SJCRH30 (cell line): ENCODE measurements at regions not wholly inside any gene's neighbourhood (a gene's known extent, or its start where the extent isn't known, plus 50 kb on each side); places are given as distances from the start of the nearest gene placed in this dataset.

Source experiments
- DNase-seq, 2 experiments: peaks; one replicate each; pipeline ENCODE4 v3.0.0-alpha.2; 2015 to 2020
- H3K27ac ChIP-seq: fragments of 250-450 bp; sonication (Bioruptor Pico); 2 replicates; pipeline ENCODE4 v1.5.1; 2020; ENCODE audit warnings: mild to moderate bottlenecking, moderate library complexity
- H3K27me3 ChIP-seq: fragments of 250-450 bp; sonication (Bioruptor Pico); 2 replicates; pipeline ENCODE4 v1.5.1; 2020; ENCODE audit warnings: mild to moderate bottlenecking, moderate library complexity
- H3K36me3 ChIP-seq: fragments of 250-450 bp; sonication (Bioruptor Pico); 2 replicates; pipeline ENCODE4 v1.5.1; 2020; ENCODE audit warnings: mild to moderate bottlenecking, moderate library complexity
- H3K4me1 ChIP-seq: fragments of 250-450 bp; sonication (Bioruptor Pico); 2 replicates; pipeline ENCODE4 v1.5.1; 2020; ENCODE audit warnings: mild to moderate bottlenecking, moderate library complexity
- H3K4me3 ChIP-seq: fragments of 250-450 bp; sonication (Bioruptor Pico); 2 replicates; pipeline ENCODE4 v1.5.1; 2020; ENCODE audit warnings: mild to moderate bottlenecking, moderate library complexity
- H3K9me3 ChIP-seq: fragments of 250-450 bp; sonication (Bioruptor Pico); replicated peaks from 2 replicates; pipeline ENCODE4 v1.5.1; 2020; ENCODE audit warnings: mild to moderate bottlenecking, moderate library complexity

DNA sequence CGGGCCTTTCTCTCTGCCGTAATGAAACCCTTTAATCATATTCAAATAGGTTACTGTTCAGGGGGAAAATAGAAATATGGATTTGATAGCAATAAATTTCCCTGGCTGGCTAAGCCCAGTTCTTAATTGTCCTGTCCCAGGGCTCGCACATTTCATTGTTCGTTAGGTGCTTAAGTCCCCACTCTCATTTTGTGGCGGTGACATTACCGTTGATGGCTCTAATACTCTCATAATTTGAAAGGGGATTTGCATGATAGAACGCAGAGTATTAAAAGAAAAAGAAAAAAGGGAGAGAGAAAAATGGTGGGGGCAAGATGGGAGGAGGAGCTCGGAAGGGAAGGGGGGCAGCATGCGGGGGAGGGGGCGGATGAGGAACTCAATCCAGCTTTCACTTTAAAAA, 79.1 kb upstream of the FOXP4 start:
- DNase-seq: no peak

DNA sequence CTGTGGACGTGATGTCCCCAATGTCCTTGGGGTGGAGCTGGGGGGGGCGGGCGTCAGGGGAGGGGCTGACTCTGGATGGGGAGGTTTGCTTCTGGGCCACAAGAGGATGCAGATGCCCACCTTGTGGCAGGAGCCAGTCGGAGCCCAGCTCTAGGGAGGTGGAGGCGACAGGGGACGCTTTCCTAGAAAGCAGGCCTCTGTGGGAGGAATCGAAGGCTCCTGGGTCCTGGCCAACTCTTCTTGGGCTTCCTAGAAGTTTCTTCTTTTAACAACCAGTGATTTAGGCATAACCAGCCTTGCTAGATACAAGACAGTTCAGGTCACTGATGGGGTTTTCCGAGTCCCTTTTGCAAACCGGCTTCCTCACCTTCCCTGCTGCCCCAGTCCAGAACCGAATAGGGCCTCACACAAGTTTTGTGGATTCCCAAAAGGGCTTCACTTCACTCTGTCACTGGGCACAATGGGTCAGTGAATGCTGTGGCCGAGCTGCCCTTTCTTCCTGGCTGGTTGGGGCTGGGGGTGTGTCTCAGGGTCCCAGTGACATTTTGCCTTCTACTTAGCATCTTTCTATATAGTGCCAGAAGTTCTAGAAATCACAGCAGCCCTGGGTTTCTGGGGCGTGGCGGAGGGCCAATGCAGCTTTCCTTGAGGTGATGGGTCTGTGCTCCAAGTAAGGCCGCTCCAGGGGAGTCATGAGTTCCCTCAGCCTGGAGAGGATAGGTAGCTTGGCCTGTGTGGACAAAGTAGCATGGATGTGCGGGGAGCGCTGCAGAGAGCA, 78.4 kb upstream of the FOXP4 start:
- Histone ChIP-seq H3K4me3 (no peak overlapping the region), H3K27ac (no peak overlapping the region), H3K36me3 (no peaks in the 10 kb centered on the region), H3K9me3 (no peaks in the 10 kb centered on the region), H3K4me1 (no peaks in the 10 kb centered on the region), H3K27me3 (peaks cover 2% of the 10 kb centered on the region; the same call in 1 of the 2 replicates)
- DNase-seq: no peak

More for the DNA sequence above, 79.1 kb upstream of the FOXP4 start:
- Histone ChIP-seq H3K27me3 (peaks cover 2% of the 10 kb centered on the region; the same call in 1 of the 2 replicates), H3K4me1 (no peaks in the 10 kb centered on the region), H3K4me3 (no peak overlapping the region), H3K9me3 (no peaks in the 10 kb centered on the region), H3K27ac (no peak overlapping the region), H3K36me3 (no peaks in the 10 kb centered on the region)

DNA sequence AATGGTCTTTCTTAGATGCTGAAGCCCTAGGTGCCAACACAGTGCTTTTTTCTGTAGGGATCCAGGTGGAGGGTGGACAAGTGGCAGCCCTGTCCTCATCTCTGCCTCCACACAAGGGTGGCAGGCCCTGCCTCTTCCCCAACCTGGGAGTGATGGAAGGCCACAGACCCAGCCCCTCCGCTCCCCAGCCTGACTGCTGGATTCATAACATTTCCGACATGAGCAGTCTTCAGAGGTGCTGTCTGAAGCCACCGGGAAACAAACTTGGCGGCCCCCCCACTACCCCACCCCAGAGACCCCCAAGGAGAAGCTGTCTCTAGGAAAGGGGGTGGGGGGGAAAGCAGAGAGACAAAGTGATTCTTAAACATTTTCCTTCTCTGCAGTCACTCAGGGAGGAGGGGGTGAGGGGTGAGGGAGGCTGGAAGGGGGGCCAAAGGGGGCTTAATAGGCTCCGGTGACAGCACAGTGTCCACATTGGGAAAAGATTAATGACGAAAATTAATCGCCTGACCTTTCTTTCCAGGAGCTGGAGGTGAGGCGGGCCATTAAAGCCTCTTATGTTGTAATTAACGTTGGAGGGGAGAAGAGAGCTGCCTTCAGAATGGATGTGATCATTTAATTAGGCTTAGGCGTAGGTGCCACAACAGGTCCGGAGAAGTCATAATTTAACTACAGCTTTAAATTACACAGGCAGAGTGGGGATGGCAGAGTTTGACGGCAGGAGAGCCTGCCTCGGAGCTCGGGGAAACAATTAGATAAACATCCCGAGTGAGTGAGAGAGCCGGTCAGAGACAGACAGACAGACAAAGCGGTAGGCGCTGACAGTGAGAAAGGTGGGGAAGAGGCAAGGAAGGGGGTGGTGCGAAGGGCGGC, 76.8 kb upstream of the FOXP4 start:
- Histone ChIP-seq H3K36me3 (no peaks in the 10 kb centered on the region), H3K4me3 (no peak overlapping the region), H3K27me3 (peaks cover 2% of the 10 kb centered on the region; the same call in 1 of the 2 replicates), H3K4me1 (no peaks in the 10 kb centered on the region), H3K9me3 (no peaks in the 10 kb centered on the region), H3K27ac (no peak overlapping the region)
- no peak for DNase-seq

DNA sequence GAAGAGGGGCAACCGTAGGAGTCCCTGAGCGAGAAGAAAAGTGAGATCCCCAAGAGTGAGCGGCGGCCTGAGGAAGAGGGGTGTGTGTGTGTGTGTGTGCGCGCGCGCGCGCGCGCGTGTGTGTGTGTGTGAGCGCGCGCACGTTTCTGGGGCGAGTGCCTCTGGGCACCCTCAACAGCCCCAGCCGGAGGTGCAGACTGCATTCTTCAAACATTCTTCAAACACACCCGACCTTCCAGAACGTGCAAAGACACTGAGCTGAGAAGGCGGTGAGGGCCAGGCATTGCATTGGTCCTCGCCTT, 76.2 kb upstream of the FOXP4 start:
- no peaks in the 10 kb centered on the region for H3K9me3 ChIP-seq
- H3K4me1 ChIP-seq: no peaks in the 10 kb centered on the region
- H3K4me3 ChIP-seq: no peak overlapping the region
- peaks cover 2% of the 10 kb centered on the region; the same call in 1 of the 2 replicates for H3K27me3 ChIP-seq
- no peak for DNase-seq
- no peaks in the 10 kb centered on the region for H3K36me3 ChIP-seq
- H3K27ac ChIP-seq: no peak overlapping the region

DNA sequence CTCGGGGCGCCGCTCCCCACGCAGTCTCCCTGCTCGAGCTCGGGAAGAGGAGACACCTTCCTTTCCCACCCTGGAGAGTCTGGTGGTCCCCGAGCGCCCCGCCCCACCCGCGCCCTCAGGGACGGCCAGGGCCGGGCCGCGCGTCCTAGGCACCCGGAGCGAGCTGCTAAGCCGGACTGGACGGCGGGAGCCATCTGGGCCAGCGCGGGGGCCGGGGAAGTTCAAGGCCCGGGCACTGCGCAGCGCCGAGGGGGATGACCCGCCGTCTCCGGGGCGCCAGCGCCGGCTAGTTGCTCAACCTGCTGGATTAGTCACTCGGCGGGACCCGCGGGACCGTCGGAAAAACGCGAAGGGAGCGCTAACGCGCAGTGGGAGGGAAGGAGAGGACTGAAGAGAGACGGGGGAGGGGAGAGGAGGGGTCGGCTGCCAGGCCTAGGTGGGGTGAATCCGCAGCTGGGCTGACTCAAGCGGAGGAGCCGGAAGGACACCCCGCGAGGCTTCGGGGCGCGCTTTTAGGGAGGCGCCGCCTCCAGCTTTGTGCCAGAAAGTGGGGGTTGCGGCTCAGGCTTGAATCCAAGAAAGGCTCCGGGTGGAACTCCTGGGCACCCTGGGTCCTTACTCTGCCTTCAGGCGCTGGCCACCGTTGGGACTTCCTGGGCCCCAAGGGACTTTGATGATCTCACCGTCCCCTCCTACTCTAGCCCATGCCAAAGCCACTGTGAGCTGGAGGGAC, 75.7 kb upstream of the FOXP4 start:
- Histone ChIP-seq H3K9me3 (no peaks in the 10 kb centered on the region), H3K27me3 (no peaks in the 10 kb centered on the region; the same call in 1 of the 2 replicates), H3K27ac (no peak overlapping the region), H3K36me3 (no peaks in the 10 kb centered on the region), H3K4me1 (no peaks in the 10 kb centered on the region), H3K4me3 (no peak overlapping the region)
- DNase-seq: no peak

DNA sequence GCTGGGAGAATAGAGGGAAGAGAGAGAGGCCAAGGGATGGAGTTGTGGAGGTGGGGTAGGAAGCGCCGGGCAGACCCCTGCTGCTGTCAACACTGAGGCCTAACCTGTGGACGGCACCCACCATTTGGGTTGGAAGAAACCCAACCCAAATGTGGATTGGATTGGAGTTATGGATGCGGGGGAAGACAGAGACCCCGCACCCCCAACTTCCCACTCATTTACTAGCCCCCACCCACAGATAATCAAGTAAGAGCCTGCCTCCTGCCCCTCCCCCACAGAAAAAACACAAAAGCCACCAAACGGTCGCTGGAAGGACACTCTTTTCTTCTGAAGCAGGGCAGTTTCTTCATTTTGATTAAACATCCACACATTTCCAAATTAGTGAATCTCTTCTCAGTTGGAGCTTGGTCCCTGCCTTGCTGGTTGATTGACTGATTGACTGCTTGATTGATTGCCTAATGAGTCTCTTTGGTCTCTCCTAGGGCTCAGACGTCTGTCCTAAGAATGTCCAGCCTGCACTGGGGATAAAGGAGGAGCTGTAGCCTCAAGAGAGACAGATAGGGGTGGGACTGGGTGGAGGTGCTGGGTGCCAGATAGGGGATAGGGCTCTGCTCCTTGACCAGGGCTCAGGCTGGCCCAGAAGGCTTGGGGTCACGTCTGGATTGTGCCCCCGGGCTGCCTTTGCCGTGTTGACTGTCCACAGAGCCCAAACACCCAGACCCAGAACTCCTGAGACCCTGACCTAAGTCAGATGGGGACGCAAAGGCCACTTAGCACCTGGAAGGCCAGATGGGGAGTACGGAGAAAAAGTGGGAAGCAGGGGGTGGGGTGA, 74.9 kb upstream of the FOXP4 start:
- H3K4me1 ChIP-seq: no peaks in the 10 kb centered on the region
- no peaks in the 10 kb centered on the region for H3K9me3 ChIP-seq
- no peak for DNase-seq
- H3K4me3 ChIP-seq: no peak overlapping the region
- no peaks in the 10 kb centered on the region for H3K36me3 ChIP-seq
- H3K27ac ChIP-seq: no peak overlapping the region
- H3K27me3 ChIP-seq: no peaks in the 10 kb centered on the region; the same call in 1 of the 2 replicates

DNA sequence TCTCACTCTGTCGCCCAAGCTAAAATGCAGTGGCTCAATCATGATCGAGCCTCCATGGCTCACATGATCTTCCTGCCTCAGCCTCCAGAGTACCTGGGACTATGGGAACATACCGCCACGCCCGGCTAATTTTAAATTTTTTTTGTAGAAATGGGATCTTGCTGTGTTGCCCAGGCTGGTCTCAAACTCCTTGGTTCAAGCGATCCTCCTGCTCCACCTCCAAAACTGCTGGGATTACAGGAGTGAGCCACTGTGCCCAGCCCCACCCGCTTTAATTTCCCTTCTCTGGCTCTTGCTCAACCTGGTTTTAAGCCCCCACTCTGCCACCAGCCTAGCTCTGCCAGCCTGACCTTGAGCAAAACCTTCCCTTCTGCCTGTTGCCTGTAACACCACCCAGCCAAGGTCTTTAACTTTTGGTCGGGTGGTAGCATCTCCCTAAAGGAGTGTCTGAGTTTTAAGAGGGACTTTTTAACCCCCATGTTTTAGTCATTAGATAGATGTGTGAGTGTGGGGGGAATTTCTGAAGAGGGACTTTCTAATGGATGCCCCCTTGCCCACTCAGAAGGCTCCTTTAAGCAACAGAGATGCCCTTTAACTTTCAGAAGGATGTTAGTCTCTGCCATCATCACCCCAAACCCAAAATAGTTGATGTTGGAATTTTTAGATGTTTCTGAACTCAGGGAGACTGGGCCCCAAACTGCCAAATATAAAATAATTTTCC, 71.8 kb upstream of the FOXP4 start:
- H3K27ac ChIP-seq: no peak overlapping the region
- DNase-seq: no peak
- H3K4me3 ChIP-seq: no peak overlapping the region
- H3K9me3 ChIP-seq: no peaks in the 10 kb centered on the region
- H3K4me1 ChIP-seq: no peaks in the 10 kb centered on the region
- no peaks in the 10 kb centered on the region for H3K36me3 ChIP-seq
- no peaks in the 10 kb centered on the region; the same call in 1 of the 2 replicates for H3K27me3 ChIP-seq

DNA sequence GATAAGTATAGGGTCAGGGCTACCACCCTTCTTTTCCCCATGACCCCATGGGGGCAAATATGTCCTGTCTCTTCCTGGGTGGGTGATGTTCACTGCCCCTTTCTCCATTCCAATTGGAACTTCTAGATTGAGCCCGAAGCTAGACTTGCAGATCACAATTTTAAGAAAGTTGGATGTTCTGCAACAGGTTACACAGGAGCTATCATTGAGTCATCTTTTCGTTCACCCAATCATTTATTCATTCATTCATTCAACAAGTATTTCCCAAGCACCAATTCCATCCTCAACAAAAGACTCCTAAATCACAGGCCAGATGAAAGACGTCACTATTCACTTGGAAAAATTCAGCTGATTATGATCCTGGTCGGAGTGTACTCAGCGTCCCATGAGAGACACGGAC, 71.0 kb upstream of the FOXP4 start:
- Histone ChIP-seq H3K27ac (no peak overlapping the region), H3K27me3 (no peaks in the 10 kb centered on the region), H3K9me3 (no peaks in the 10 kb centered on the region), H3K36me3 (no peaks in the 10 kb centered on the region), H3K4me1 (no peaks in the 10 kb centered on the region), H3K4me3 (no peak overlapping the region)
- DNase-seq: no peak

DNA sequence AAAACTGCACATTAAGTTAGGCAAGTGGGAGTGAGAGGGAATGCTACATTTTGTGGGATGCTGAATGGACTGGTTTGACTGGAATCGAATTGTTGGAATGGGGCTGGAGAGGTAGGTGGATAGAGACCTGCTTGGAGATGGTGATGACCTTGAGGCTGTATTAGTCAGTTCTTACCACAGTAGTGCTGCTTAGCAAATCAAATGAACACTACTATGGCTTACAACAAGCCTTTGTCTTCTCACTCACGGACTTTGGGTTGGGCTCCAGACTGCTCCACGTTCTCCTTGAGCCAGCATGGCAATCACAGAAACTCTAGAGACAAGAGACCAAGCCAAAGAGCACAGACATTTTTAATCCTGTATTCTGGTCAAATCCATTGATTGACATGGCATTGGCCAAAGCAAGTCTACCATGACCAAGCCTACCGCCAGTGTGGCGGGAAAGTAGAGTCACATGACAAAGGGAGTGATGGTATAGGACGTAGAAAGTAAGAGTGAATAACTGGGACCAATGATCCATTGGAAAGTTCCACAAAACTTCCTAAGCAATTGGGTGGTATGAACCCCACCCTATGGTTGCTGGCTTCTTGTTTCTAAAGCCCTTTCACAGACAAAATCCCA, 70.3 kb upstream of the FOXP4 start:
- H3K27ac ChIP-seq: no peak overlapping the region
- H3K27me3 ChIP-seq: no peaks in the 10 kb centered on the region
- no peaks in the 10 kb centered on the region for H3K4me1 ChIP-seq
- H3K4me3 ChIP-seq: no peak overlapping the region
- no peaks in the 10 kb centered on the region for H3K36me3 ChIP-seq
- no peak for DNase-seq
- H3K9me3 ChIP-seq: no peaks in the 10 kb centered on the region

DNA sequence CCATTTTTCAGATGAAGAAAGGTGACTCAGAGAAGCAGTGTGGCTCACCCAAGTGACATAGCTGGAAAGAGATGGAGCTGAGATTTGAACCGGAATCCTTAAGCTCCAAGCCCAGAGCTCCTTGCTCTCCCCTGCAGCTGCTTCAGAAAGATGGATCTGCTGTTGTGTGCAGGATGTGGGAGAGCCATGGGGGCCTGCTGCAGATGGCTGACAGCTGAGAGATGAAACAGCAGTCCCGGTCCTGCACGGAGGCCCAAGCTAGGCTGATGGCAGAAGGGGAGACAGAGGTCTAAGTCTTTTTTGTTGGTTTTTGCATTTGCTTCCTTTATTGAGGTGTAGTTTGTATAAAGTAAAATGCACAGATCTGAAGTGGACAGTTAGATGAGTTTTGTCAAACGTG, 69.8 kb upstream of the FOXP4 start:
- Histone ChIP-seq H3K9me3 (no peaks in the 10 kb centered on the region), H3K27me3 (no peaks in the 10 kb centered on the region), H3K4me3 (no peak overlapping the region), H3K36me3 (no peaks in the 10 kb centered on the region), H3K4me1 (no peaks in the 10 kb centered on the region), H3K27ac (no peak overlapping the region)
- DNase-seq: no peak

DNA sequence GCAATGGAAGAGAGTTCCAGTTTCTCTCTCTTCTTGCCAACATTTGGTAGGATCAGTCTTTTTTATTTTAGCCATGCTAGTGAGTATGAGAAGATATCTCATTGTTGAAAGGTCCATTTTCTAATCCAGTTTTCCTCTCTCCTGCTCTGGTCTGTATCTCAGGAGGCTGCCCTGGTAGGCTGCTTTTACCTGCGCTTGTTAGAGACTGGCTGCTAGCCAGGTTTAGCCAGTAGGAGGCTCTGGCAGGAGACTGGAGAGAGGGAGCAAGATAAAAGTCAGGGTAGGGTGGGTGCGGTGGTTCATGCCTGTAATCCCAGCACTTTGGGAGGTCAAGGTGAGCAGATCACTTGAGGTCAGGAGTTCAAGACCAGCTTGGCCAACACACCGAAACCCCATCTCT, 68.6 kb upstream of the FOXP4 start:
- Histone ChIP-seq H3K4me1 (no peaks in the 10 kb centered on the region), H3K9me3 (no peaks in the 10 kb centered on the region), H3K27ac (no peak overlapping the region), H3K4me3 (no peak overlapping the region), H3K36me3 (no peaks in the 10 kb centered on the region), H3K27me3 (no peaks in the 10 kb centered on the region)
- no peak for DNase-seq

DNA sequence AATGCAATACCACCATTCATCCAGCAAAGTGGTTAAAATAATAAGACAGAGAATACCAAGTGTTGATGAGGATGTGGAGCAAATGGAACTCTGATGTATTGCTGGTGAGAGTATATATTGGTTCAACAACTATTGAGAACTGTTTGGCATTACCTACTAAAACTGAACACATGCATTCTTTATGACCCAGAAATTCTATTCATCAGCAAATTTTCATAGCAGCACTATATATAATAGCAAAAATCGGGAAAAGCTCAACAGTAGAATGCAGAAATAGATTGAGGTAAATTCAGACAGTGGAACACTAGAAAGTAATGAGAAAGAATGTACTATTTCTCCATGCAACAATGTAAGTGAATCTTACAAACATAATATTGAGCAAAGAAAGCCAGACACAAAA, 62.2 kb upstream of the FOXP4 start:
- Histone ChIP-seq H3K4me3 (no peak overlapping the region), H3K4me1 (peaks cover 11% of the 10 kb centered on the region), H3K36me3 (no peaks in the 10 kb centered on the region), H3K27ac (no peak overlapping the region), H3K9me3 (no peaks in the 10 kb centered on the region), H3K27me3 (no peaks in the 10 kb centered on the region)
- DNase-seq: no peak

DNA sequence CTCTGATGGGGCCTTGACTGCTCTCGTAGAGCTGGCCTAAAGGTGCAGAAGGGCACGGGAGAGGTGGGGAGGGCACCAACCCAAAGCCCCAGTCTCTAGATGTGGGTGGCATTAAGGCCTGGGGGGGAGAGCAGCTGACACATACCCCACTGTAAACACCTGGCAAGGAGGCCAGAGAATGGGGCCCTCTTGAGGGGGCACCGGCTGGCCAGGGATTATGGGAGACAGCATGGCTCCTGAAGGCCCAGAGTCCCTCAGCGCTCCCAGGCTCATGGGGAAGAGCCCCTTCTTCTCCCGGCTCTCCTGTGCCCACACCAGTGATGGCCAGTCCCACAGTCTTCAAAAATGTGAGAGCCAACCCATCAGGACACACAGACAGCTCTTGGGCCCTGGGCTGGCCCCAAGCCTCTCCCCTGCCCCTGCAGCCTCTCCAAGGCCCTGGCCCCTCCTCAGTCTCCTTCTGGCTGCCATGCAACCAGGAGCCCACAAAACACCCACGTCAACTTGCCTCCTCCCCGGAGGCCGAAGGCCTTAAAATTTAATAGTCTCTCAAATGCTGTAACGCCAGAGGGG, 58.2 kb upstream of the FOXP4 start:
- Histone ChIP-seq H3K27me3 (0 out of 2 replicates have a peak, but pooled peaks cover 2% of the 10 kb centered on the region), H3K4me3 (peak overlapping the region; percentile 8; the same call in 1 of the 2 replicates), H3K4me1 (peaks cover 28% of the 10 kb centered on the region), H3K27ac (no peak overlapping the region; the same call in 1 of the 2 replicates), H3K9me3 (no peaks in the 10 kb centered on the region), H3K36me3 (no peaks in the 10 kb centered on the region)
- peak; percentile 19 to 37 for DNase-seq
